HG03097 (cell line): ENCODE measurements at regions not wholly inside any gene's neighbourhood (a gene's known extent, or its start where the extent isn't known, plus 50 kb on each side); places are given as distances from the start of the nearest gene placed in this dataset.

Experiments used
- ATAC-seq: cut with Tn5 transposase; IDR thresholded peaks from one replicate; pipeline ENCODE4 v1.9.1; 2021; ENCODE audit not compliant: unreplicated experiment, low FRiP score

GRCh38 chr3:99145031-99145430 is 243.5 kb upstream of the DCBLD2 start:
- no peak for ATAC-seq

DNA sequence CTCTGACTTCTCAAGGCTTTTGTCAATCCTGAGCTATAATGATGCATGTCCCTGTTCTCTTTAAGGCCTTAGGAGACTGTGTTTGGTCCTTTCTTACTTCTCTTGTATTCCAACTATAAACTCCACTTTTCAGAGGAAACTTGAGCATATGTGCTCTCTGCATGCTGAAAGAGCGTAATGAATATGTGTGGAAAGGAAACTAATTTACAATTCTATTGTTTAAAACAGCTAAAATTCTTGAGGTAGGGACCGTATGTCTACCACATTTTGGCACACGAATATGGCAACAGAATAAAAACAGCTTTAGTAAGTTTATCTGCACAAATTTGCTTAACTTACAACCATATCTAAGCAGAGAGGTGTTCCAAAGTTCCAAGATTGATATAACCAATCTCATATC is 242.0 kb upstream of the DCBLD2 start:
- ATAC-seq, result no peak

GRCh38 chr3:99134986-99135385 is 233.5 kb upstream of the DCBLD2 start:
- ATAC-seq, result no peak

GRCh38 chr3:99131876-99132275 is 230.4 kb upstream of the DCBLD2 start:
- no peak for ATAC-seq

GRCh38 chr3:99128725-99129505 is 227.4 kb upstream of the DCBLD2 start:
- no peak for ATAC-seq

- no peak for ATAC-seq
Measured at GRCh38 chr3:99128235-99128634, 226.7 kb upstream of the DCBLD2 start.

GRCh38 chr3:99126316-99126715 is 224.8 kb upstream of the DCBLD2 start:
- no peak for ATAC-seq

- ATAC-seq, result no peak
Measured at GRCh38 chr3:99119385-99119784, 217.9 kb upstream of the DCBLD2 start.

GRCh38 chr3:99118381-99118780 is 216.9 kb upstream of the DCBLD2 start:
- ATAC-seq, result no peak

- no peak for ATAC-seq
Measured at GRCh38 chr3:99114565-99115291, 213.2 kb upstream of the DCBLD2 start.

GRCh38 chr3:99111235-99111634 is 209.7 kb upstream of the DCBLD2 start:
- ATAC-seq, result no peak

DNA sequence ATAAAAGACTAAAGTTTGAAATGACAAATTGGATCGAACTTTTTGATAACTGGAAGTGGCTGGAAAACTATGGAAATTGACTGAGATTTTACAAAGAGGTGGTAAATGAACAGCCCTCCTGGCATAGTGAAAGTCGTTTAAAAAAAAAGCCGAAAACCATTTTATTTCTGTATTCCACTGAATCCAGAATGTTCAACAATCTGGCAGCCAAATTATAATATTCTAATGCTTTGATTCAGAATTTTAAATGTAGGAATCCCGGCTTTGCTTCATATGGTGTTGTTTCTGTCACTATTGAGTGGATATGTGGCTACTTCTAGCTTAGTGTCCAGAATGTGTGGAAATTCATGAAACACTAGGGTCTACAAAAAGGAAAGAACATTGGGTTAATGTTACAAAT is 208.9 kb upstream of the DCBLD2 start:
- no peak for ATAC-seq

DNA sequence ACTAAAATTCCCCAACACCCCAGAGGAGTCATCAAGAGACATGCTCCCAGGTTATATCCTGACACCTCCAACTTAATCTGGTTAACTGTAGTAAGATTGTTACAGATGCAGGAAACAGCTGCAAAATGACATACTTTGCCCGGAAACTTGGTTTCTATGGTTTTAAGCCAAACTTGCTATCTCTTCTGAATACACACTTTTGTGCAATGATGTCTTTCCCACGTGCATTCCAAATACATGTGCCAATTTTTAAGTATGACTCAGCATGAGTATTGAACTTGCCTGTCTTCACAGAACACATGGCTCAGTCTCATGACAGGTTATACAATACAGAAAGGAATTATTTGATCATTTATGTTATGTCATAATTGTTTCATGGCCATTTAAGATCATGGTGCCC is 207.0 kb upstream of the DCBLD2 start:
- no peak for ATAC-seq

DNA sequence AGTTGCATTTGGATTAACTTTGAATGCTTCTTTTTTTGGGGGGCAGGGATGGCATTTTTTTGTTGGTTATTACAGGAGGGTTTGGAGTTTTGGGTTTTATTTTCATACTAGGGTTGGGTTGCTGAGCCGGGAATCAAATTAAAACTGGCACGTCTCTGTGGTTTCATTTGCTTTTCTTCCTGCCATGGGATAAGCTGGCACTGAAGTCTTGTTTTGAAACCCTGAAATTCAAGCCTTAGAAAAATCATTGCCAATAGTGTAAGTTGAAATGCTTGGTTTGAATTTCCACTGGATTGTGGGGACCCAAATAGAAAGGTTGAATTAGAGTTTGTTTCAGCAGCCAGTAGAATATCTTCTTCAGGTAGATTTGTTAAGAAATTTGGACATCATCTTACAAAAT is 193.1 kb upstream of the DCBLD2 start:
- no peak for ATAC-seq

- no peak for ATAC-seq
Measured at GRCh38 chr3:99087277-99087676, 185.8 kb upstream of the DCBLD2 start.

DNA sequence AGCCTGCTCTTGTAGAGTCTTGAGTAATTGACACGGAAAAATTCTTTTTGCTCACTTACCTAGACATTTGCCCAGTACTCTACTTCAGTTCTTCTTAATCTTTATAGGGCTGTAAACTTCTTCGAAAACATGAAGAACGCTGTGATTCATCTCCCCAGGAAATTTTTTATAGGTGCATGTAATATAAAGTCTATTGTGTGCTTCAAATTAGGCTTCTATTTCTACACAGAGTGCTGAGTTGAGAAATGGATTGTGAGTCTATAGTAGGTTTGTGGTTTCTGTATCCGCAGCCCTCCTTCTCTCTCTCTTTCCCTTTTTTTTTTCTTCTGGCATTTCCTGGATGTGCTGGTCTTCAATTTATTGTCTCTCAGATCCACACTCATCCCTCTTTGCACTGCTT is 183.3 kb upstream of the DCBLD2 start:
- no peak for ATAC-seq

GRCh38 chr3:99084156-99084555 is 182.7 kb upstream of the DCBLD2 start:
- no peak for ATAC-seq

- ATAC-seq, result no peak
Measured at GRCh38 chr3:99071096-99071495, 169.6 kb upstream of the DCBLD2 start.

DNA sequence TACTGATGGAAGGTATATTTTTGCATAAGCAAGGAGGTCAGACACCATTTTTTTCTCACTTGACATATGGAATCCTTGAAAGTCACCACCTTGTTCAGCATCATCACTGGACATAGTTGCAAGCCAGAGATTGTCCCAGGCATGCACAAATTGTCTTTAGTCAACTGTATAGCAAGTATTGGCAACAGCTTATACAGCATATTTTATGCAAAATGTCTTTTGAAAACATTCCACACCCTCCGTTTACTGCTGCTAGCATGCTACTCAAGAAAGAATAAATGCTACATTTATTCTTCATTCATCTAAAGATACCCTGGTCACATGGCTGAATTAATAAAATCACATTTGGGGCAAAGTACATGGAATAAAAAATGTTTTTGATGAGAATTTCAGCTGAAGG is 168.5 kb upstream of the DCBLD2 start:
- ATAC-seq, result no peak

- no peak for ATAC-seq
Measured at GRCh38 chr3:99066863-99067262, 165.4 kb upstream of the DCBLD2 start.

DNA sequence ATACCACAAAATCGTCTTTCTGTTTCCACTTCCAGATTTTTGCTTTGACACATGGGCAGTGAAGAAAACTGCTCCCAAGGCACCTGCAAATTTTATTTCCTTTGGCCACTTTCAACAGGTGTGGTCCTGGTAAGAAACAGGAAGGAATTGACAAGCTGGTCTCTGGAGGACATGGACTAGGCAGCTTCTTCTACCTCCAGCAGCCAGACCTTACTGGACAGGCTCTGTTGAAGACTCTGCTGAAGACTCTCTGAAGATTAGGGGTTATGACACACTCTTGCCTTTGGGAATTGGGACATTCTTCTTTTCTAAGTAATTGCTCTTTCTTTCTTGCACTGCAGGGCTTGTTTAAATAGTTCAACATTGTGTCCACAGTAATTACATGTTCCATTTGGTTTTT is 147.7 kb upstream of the DCBLD2 start:
- no peak for ATAC-seq

- no peak for ATAC-seq
Measured at GRCh38 chr3:99041747-99042146, 140.3 kb upstream of the DCBLD2 start.
